CD1c-positive myeloid dendritic cell (primary cell): ENCODE measurements at regions not wholly inside any gene's neighbourhood (a gene's known extent, or its start where the extent isn't known, plus 50 kb on each side); places are given as distances from the start of the nearest gene placed in this dataset.
"Not testable (repeated sequence)": the region's sequence is repeated elsewhere in the genome, so short reads cannot be mapped to it uniquely, and the experiment has no call there.

ENCODE experiments used
- DNase-seq: peaks from one replicate; pipeline ENCODE4 v3.0.0-alpha.2; 2016; ENCODE audit errors: extremely low spot score

DNA sequence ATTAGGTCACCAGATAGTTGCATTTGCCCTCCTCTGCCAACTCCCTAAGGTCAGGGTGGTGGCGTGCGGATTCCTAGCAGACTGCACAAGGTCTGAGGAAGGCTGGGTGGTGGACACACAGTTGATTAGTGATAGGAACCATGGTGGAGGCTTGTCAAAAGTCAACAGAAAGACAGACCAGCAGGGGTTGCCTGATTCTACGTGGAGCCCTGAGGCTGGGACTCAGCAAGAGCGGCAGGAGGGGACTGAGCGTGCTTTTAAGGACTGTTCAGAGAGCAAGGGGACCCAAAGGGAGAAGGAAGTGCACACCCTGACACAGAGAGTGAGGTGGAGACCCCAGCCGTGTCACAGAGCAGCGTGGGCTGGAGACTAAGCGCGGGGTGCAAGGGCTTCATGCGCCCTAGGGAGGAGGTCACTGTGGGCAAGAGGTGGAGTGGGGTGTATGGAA is 513.2 kb downstream of the RNF144A start:
- peak; percentile 25 for DNase-seq

DNA sequence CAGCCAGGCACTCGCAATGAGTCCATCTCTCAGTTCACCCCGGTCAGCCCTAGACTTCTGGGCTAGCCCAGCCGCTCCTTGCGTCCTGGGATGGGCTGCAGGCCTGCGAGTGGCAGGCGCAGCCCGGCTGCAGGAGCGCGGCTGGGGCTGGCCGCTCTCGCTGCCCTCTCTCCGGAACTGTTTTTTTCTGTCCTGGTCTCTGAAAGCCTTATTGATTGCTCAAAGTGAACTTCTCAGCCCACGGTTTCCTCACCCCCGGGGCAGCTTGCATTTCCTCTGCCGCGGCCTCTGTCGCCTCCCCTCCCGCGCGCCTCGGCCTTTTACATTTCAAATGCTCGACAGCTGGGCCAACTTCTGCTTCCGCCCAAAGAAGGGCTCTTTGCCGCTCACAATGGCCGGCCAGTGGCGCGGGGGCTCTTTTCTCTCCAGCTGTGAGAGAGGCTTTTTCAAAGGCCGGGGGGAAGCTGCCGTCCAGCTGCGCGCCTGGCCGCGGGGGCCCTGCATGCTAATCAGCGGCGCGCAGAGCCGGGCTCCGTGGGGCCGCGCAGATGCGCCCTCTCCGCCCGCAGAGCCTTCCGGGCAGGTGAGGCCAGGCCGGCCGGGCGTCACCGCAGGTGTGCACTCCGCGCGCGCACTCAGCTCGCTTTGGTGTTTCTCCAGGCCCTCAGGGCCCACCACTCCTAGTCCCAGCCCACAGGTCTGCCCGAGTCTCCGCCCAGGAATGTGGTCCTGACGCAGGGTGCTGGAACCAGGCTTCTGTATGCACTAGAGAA is 513.8 kb downstream of the RNF144A start:
- DNase-seq: peak; percentile 90

- DNase-seq: peak; percentile 73
Observed at GRCh38 chr2:7432436-7432835, 515.2 kb downstream of the RNF144A start.

DNA sequence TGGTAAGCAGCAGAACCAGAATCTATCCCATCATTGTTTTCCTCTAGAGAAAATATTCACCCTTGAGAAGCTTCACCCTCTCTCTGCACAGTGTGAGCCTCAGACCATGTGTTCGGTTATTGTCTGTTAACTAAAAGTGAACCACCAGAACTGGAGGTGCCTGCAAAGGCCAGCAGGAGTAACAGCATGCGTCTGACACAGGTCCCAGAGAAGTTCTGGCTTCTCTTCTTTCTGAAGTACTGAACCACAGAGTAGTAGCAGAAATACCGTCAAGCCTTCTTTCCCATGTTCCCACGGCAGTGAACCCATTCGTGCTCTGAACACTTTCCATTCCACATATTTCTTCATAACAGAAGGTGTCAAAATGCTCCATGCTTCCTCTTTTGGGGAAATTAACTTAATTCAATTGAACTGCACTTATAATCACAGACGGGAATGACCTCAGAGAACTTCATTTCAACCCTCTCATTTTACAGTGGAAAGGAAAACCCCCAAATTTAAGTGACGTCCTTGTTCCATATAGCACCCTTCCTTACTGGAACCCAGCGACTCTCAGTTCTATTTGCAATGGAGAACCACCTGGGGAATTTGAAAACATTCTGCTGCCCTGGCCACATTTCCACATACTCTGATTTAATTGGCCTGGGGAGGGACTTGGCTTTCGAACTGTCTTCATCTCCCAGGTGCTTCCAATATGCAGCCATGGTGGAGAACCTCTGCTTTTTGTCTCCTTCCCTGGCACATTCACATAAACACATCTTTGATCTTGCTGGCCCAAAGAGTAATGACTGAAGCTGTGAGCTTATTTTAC is 519.1 kb downstream of the RNF144A start:
- DNase-seq: no peak

- no peak for DNase-seq
Observed at GRCh38 chr2:7437141-7437540, 519.9 kb downstream of the RNF144A start.

GRCh38 chr2:7437716-7438632 is 520.8 kb downstream of the RNF144A start:
- peak; percentile 24 for DNase-seq

- DNase-seq: no peak
Observed at GRCh38 chr2:7438855-7439254, 521.6 kb downstream of the RNF144A start.

- no peak for DNase-seq
Observed at GRCh38 chr2:7440977-7441376, 523.8 kb downstream of the RNF144A start.

DNA sequence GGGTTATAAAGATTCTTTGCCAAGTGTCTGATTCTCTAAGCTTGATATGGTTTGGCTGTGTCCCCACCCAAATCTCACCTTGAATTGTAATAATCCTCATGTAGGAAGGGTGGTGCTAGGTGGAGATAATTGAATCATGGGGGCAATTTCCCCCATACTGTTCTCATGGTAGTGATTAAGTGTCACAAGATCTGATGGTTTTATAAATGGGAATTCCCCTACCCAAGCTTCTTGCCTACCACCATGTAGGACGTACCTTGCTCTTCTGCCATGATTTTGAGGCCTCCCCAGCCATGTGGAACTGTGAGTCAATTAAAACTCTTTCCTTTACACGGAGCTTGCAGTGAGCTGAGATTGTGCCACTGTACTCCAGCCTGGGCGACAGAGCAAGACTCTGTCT is 524.6 kb downstream of the RNF144A start:
- DNase-seq: not testable (repeated sequence)

GRCh38 chr2:7444626-7445025 is 527.4 kb downstream of the RNF144A start:
- no peak for DNase-seq

GRCh38 chr2:7448578-7449264 is 531.5 kb downstream of the RNF144A start:
- DNase-seq: no peak

DNA sequence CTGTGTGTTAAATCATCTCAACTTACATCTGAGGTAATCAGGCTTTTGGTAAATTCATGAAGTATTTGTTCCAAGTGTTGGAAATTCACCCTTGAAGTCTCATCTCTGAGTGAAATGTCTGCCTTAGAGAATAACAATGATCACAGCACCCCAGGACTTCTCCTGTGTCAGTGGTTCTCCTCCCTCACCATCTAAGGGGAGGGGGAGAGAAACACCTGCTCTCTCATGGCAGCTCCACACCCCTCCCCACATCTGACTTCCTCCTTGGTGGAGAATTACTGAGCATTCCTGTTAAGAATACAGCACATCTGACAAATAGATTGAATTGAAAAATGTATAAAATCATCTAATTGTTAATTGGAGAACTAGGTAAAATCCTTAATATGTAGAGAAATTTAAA is 532.1 kb downstream of the RNF144A start:
- DNase-seq: no peak

DNA sequence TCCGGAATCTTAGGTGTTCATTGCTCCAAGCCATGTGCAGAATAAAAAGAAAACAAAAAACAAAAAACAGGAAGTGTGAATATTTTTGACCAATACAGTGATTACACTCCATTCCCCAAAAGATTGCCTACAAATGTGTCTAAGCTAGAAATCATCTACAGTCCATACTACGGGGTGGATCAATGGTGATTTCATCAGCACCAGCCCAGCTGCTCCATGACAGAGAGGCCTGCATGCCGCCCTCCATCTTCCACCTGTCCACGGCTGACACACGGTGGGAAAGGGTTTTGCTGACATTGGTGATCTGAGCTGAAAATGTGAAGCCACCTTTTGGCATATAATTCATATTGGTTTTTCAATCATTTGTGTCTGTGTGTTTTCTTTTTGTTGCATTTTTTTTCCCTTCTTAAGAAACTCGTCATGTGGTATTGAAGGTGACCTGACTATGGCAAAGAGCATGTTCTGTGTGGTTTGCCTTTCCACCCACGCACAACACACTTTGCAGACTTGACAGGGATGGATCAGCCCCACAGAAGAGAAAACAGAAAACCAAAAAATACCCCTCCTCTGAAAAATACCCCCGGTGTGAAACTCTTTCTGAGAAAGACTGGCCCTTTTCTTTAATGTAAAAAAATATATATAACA is 533.1 kb downstream of the RNF144A start:
- no peak for DNase-seq

DNA sequence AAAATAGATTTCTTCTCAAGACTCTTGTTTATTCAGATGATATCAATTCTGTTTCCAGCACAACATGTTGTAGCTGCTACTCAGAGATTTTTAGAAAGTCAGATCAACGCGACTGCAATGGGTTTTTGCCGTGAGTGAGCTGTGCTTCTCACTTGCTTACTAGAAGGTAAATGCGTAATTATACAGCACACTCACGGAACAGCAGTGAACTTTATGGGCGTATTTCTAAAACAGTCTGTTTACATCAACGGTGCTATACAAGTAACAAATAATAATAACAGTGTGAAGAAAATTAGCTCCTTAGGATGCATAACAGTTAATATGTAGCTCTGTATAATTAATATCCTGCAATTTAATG is 533.6 kb downstream of the RNF144A start:
- no peak for DNase-seq

- DNase-seq: no peak
Observed at GRCh38 chr2:7452110-7452876, 535.1 kb downstream of the RNF144A start.

DNA sequence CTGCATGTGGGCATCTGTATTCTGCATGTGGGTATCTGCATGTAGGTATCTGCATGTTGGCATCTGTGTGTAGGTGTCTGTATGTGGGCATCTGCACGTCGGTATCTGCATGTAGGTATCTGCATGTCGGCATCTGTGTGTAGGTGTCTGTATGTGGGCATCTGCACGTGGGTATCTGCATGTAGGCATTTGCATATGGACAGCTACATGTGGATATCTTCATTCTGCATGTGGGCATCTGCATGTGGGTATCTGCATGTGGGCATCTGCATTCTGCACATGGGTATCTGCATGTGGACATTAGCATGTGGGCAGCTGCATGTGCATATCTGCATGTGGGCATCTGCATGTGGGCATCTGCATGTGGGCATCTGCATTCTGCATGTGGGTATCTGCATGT is 537.4 kb downstream of the RNF144A start:
- DNase-seq: no peak

GRCh38 chr2:7456762-7457161 is 539.5 kb downstream of the RNF144A start:
- DNase-seq: no peak

DNA sequence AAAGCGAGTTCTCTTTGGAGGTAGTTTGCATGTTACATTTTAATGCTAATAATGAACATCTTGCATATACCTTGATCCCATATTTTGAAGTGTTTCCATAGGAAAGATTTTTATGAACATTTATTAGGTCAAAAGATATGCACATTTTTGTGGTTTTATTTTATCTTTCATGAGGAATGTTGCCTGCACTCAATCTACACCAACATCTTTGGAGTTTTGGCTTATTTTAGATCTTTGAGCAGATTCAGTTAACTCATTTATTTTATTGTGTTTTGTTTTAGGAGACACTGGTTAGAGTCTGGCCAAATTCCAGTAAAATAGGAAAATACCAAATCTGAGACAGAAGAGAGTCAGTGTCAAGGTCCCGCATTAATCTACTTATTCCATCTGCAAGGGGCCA is 540.9 kb downstream of the RNF144A start:
- DNase-seq: no peak

DNA sequence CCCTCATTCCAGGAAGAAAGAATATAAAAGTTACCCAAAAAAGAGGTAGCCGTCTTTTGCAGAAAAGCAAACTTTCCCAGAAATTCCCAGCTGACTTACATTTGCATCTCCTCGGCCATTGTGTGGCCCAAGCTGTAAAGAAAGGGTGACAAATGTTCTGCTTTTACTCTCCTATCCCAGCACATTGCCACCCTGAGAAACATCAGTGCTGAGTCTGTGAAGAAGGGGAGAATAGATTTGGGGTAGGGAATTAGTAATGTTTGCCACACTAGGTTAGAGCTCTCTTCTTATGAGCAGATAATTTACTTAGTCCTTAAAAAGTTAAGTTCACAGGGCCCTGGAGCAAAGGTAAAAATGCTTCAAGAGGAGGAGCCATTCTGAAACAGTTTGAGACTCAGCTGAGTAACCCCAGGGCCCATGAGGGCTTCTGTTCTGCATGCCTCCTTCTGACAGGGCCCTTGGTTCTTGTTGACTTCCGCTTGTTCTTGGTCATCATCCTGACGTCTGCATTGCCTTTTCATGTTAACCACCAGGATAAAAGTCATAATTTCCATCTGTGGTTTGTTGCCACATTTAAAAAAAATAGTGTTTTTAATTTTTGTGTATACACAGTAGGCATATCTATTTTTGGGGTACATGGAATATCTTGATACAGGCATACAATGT is 550.7 kb downstream of the RNF144A start:
- peak; percentile 8 for DNase-seq

GRCh38 chr2:7468448-7468828 is 551.2 kb downstream of the RNF144A start:
- no peak for DNase-seq
